ENCODE measurements at regions not wholly inside any gene's neighbourhood (a gene's known extent, or its start where the extent isn't known, plus 50 kb on each side); places are given as distances from the start of the nearest gene placed in this dataset.
"Not testable (repeated sequence)": the region's sequence is repeated elsewhere in the genome, so short reads cannot be mapped to it uniquely, and the experiment has no call there.

- no peak for DNase-seq
Observed at GRCh38 chr3:24689353-24689752, 194.7 kb upstream of the THRB start.

- DNase-seq: no peak
Observed at GRCh38 chr3:24690777-24691176, 196.1 kb upstream of the THRB start.

GRCh38 chr3:24699078-24699477, 204.4 kb upstream of the THRB start:
- not testable (repeated sequence) for DNase-seq

- DNase-seq: no peak
Observed at GRCh38 chr3:24704496-24704895, 209.8 kb upstream of the THRB start.

GRCh38 chr3:24707936-24708335, 213.3 kb upstream of the THRB start:
- no peak for DNase-seq

GRCh38 chr3:24709956-24710355, 215.3 kb upstream of the THRB start:
- no peak for DNase-seq

- no peak for DNase-seq
Observed at GRCh38 chr3:24713516-24713915, 218.9 kb upstream of the THRB start.

- DNase-seq: no peak
Observed at GRCh38 chr3:24714436-24714835, 219.8 kb upstream of the THRB start.

- no peak for DNase-seq
Observed at GRCh38 chr3:24715171-24715792, 220.6 kb upstream of the THRB start.

- DNase-seq: no peak
Observed at GRCh38 chr3:24722087-24722486, 227.4 kb upstream of the THRB start.

GRCh38 chr3:24725514-24726255, 231.0 kb upstream of the THRB start:
- no peak for DNase-seq

- DNase-seq: no peak
Observed at GRCh38 chr3:24726423-24726822, 231.8 kb upstream of the THRB start.

- no peak for DNase-seq
Observed at GRCh38 chr3:24730173-24730572, 235.5 kb upstream of the THRB start.

- no peak for DNase-seq
Observed at GRCh38 chr3:24734019-24734418, 239.4 kb upstream of the THRB start.

- no peak for DNase-seq
Observed at GRCh38 chr3:24736701-24737100, 242.1 kb upstream of the THRB start.

GRCh38 chr3:24740326-24740725, 245.7 kb upstream of the THRB start:
- no peak for DNase-seq

GRCh38 chr3:24741506-24741905, 246.9 kb upstream of the THRB start:
- DNase-seq: no peak

GRCh38 chr3:24748520-24748919, 253.9 kb upstream of the THRB start:
- no peak for DNase-seq

GRCh38 chr3:24751020-24751419, 256.4 kb upstream of the THRB start:
- no peak for DNase-seq

- DNase-seq: no peak
Observed at GRCh38 chr3:24756101-24756888, 261.6 kb upstream of the THRB start.

- no peak for DNase-seq
Observed at GRCh38 chr3:24763393-24763792, 268.7 kb upstream of the THRB start.

GRCh38 chr3:24764236-24764915, 269.7 kb upstream of the THRB start:
- DNase-seq: no peak

GRCh38 chr3:24765399-24765798, 270.7 kb upstream of the THRB start:
- no peak for DNase-seq

Measured in T-helper 9 cell (primary cell).